GM12872 (cell line): ENCODE measurements at regions not wholly inside any gene's neighbourhood (a gene's known extent, or its start where the extent isn't known, plus 50 kb on each side); places are given as distances from the start of the nearest gene placed in this dataset.

ENCODE experiments used
- TF ChIP-seq, protein P1 (sequence below): IDR thresholded peaks from 3 replicates; pipeline ENCODE4 v1.5.1; 2011; ENCODE audit warnings: low read depth, mild to moderate bottlenecking, low read length, moderate library complexity; ENCODE audit not compliant: insufficient read depth

DNA sequence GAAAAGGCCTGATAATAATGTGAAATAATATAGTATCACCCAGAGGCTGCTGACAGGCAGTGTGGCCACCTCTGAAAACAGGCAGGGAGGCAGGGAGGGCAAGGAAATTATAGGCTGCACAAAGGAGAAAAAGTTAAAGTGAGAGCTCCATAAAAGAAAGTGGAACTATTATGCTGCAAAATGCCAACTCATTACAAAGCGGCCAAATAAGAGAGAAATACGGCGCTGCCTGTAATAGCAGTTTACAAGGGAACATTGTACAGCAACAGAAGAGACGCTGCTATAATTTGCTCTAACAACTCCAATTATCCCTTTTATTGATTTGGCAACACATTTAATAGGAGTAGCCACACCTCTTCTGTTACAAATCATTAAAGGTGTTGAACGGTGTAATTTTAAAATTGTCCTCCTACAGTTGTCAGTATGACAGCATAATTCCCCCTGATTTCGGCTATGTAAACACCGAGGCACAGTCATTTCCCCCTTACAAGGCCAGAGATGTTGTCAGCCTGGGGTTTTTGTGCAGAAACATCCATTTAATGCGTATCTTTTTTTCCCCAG, 120.3 kb downstream of the MRM1 start:
- TF ChIP-seq, protein P1, sequence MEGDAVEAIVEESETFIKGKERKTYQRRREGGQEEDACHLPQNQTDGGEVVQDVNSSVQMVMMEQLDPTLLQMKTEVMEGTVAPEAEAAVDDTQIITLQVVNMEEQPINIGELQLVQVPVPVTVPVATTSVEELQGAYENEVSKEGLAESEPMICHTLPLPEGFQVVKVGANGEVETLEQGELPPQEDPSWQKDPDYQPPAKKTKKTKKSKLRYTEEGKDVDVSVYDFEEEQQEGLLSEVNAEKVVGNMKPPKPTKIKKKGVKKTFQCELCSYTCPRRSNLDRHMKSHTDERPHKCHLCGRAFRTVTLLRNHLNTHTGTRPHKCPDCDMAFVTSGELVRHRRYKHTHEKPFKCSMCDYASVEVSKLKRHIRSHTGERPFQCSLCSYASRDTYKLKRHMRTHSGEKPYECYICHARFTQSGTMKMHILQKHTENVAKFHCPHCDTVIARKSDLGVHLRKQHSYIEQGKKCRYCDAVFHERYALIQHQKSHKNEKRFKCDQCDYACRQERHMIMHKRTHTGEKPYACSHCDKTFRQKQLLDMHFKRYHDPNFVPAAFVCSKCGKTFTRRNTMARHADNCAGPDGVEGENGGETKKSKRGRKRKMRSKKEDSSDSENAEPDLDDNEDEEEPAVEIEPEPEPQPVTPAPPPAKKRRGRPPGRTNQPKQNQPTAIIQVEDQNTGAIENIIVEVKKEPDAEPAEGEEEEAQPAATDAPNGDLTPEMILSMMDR, result no peak

DNA sequence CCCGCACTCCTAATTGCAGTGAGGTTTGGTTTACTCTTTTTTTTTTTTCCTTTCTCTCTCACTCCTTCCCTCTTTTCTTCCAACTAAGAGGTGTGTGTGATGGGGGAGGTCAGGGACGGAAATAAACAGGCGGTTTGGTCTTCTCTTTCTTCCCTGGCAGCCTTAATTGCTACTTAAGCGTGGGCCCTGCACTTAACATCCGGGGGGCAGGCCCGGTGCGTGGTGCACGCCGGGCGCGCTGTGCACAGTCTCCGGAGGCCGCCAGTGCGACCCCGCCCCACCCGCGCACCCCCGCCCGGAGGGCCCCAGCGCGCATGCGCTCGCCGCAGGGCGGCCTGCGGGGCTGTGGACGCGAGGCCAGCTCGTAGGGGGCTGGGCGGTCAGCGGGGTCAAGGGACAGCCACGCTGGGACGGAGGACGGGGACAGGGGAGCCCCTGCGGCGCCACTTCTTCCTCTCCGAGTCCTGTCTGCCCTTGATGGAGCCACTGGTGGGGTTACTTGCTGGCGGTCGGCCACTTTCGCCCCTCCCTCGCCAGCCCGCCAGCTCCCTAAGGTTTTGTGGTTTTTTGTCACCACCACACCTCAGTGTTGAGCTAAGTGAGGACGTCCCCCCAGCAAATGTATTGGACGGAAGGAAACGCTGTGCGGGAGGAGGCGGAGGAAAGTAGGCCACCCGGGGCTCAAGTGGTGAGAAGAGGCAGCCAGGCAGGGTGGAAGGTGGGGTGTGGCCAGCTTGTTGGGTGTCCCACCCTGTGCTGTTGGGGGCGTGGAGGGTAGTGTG, 120.9 kb downstream of the MRM1 start:
- TF ChIP-seq, protein P1, result no peak

DNA sequence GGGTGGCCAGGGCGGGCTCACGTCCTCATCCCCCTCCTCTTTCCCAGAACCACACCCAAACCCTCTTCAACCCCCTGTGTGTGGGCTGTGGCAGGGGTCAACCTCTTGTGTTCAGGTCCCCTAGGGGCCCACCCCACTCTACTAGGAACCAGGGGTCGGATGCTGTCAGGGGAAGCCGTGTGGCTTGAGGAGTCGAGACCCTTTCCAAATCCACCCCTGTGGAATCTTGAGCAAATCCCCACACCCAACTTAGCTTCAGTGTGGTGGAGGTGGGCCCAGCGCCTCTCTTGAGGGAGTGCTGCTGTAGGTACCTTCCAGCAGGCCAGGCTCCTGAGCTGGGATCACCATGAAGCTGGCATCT, 121.5 kb downstream of the MRM1 start:
- TF ChIP-seq, protein P1, result no peak

DNA sequence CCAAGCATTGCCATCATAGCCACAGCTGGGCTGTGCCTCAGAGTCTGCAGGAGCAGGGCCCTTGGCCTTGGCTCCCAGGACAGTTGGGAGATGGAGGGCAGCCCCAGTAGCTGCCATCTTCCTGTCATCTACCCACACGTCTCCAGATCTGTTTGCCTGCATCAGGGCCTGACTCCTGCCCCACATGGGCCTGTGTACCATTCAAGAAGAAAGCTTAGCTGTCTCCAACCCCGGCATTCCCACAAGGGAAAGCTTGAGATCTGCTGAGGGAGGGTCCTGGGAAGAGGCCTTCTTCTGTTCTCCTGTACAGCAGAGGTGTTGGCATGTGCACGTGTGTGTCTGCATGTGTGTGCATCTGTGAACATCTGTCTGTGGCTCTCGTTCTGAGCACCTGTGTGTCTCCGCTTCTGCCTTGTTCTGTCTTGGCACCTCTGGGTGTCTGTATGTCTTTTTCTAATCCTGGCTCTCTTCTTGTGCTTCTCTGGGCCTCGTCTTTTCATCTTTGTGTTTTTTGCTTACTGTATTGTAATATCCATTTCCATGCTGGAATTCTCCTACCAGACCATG, 122.2 kb downstream of the MRM1 start:
- TF ChIP-seq, protein P1, result no peak

DNA sequence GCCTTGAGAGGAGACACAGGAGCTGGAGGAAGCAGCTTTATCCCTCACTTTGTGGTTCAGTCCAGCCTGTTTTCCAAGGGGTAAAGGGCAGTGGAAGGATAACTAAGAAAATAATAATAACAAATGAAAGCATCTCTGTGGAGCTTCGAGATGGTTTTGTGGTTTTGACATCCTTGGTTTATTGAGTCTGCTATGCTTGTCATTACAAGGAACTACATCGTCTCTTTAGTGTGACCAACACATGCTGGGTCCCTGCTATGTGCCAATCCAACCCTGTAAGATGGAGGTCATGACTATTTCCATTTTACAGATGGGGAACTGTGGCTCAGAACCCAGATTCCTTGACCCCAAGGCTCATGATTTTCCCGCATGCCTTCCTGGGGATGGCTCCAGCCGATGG, 124.8 kb downstream of the MRM1 start:
- TF ChIP-seq, protein P1, result no peak

DNA sequence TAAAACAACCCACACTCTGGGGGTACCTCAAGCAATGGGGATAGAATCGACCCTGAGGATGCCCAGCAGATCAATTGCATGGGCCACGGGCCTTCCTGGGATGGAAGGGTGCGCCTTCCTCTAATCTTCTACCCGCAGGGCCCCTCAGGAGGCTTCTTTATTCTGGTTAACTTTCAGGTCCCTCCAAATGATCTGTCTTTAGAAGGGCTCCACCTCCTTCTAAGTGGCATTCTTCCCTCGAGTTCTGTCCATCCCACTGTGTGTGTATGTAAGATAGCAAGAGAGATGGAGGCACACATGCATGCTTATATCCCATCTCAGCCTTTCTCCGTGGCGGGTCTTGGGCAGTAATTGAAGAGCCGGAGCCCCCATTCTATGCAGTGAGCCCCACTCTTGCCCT, 125.7 kb downstream of the MRM1 start:
- TF ChIP-seq, protein P1, result no peak

DNA sequence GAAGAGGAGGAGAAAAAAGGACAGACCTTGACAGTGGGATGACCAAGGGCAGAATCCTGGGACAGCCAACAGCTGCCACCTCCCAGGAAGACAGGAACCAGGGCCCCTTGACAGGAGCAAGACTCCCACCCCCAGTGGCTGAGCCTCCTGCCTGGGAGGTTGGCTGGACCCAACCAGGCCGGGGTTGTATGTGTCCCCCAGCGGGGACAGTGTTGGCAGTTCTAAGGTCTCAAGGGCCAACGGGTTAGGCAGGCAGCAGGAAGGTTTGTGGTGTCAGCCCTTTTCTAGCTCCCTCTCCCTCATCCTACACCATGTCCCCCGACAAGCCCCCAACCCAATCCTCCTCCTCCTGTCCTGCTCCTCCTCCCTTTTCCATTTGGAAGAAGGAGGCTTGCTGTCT, 126.2 kb downstream of the MRM1 start:
- TF ChIP-seq, protein P1, result no peak
